GM20431 (cell line): ENCODE measurements at regions not wholly inside any gene's neighbourhood (a gene's known extent, or its start where the extent isn't known, plus 50 kb on each side); places are given as distances from the start of the nearest gene placed in this dataset.
"Not testable (repeated sequence)": the region's sequence is repeated elsewhere in the genome, so short reads cannot be mapped to it uniquely, and the experiment has no call there.

Experiments
- in situ Hi-C: fragments of 300-500 bp; cut with MseI, MboI; formaldehyde crosslinking; loops from one replicate; pipeline ENCODE4 v1.15.0; 2020; ENCODE audit warnings: low sequenced_read_pairs; ENCODE audit not compliant: unreplicated experiment

GRCh38 chr7:13024121-13024674, 336.8 kb downstream of the ARL4A start:
- in situ Hi-C loops: no loop called here

DNA sequence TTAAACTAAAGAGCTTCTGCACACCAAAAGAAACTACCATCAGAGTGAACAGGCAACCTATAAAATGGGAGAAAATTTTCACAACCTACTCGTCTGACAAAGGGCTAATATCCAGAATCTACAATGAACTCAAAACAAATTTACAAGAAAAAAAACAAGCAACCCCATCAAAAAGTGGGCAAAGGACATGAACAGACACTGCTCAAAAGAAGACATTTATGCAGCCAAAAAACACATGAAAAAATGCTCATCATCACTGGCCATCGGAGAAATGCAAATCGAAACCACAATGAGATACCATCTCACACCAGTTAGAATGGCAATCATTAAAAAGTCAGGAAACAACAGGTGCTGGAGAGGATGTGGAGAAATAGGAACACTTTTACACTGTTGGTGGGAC, 337.6 kb downstream of the ARL4A start:
- in situ Hi-C loops: not testable (repeated sequence)

DNA sequence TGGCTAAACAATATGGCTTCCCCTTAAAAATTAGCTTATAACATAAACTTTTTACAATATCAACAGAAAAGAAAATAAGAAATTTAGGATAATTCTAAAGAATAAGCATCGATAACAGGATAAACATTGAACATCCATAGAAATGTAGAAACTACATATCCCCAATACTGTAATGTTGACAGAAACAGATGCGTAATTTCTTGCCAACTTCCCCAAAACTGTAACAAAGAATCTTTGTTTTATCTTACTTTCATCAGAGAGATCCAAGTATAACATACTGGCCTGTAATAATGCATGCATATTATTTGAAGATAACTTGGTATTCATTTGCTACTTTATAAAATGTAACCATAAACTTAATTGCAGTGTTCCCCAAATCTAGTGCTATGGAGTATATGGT, 339.9 kb downstream of the ARL4A start:
- in situ Hi-C loops: no loop called here

GRCh38 chr7:13028036-13028824, 340.8 kb downstream of the ARL4A start:
- in situ Hi-C loops: no loop called here

DNA sequence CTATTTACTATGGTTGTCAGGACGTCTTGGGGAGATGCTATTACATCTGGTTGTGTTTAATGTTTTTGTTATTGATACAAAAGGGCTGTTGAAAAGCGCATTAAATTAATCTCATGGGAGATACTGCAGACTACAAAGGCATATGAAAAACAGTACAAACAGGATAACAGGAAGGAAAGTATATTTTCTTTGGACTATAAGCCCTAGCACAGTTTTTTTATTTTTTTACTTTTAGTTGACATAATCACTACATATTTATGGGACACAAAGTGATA, 341.3 kb downstream of the ARL4A start:
- in situ Hi-C loops: no loop called here

DNA sequence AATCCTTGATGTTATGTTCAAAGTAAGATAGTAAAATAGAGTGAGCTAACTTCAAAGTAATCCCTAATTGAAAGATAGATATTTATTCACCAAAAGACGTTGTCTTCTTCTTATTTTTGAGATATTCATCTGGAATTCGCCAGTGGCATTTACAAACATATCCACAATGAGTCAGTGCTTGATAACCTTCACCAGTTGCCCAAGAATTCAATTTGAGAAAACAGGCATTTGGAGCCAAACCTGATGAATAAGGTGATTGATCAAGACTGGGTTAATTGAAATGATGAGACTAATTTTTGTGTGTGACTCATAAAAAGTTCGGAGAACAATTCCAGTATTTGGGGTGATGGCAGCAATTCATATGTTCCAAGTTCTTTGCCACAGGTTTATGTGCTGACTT, 344.0 kb downstream of the ARL4A start:
- in situ Hi-C loops: no loop called here

DNA sequence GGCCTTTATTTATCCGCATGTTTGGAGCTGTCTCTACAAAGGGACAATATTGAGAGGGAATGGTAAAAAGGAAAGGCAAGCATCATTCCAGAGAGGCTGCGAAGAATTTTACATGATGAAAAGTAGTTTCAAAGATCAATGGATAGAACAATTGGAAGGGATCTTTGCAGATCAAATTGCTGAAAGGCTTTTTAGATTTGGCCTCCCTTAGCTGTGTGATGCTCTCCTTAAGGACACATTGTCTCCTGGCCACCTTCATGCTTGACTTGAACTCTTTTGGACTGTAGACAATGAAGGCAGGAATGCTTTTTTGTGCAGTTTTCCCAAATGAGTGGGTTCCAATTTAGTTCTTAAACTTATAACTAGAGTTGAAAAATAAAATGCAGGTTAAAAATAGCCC, 344.7 kb downstream of the ARL4A start:
- in situ Hi-C loops: no loop called here

GRCh38 chr7:13032576-13032975, 345.1 kb downstream of the ARL4A start:
- in situ Hi-C loops: no loop called here

- in situ Hi-C loops: no loop called here
Observed at GRCh38 chr7:13034693-13035092, 347.3 kb downstream of the ARL4A start.

DNA sequence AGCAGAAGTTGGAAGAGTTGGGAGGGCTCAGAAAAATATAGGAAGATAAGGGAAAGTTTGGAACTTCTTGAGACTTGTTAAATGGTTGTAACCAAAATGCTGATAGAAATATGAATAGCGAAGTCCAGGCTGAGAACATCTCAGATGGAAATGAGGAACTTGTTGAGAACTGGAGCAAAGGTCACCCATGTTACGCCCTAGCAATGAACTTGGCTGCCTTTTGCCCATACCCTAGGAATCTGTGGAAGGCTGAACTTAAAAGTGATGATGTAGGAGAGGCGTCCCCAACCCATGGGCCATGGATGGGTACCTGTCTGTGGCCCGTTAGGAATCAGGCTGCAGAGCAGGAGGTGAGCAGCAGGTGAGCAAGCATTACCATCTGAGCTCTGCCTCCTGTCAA, 347.8 kb downstream of the ARL4A start:
- in situ Hi-C loops: no loop called here

- in situ Hi-C loops: no loop called here
Observed at GRCh38 chr7:13036256-13036780, 348.9 kb downstream of the ARL4A start.

DNA sequence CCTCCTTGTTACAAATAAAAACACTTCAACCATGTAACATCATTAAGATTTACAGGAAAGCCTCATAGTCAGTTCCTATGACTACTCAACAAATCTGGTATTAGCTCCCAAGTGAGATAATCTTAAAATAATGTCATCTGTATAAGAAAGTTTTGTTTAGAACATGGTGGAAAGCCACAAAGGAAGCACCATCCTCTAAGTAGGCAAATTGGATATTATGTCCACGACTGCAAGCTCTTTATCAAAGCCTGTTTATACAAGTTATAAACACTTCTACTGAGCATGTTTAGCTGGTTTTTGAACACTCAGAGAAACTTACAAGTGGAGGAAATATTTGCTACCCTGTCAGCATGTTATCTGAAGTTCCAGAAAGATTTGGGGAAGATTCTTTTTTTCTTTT, 349.8 kb downstream of the ARL4A start:
- in situ Hi-C loops: no loop called here

- in situ Hi-C loops: no loop called here
Observed at GRCh38 chr7:13041368-13041988, 354.0 kb downstream of the ARL4A start.

- in situ Hi-C loops: no loop called here
Observed at GRCh38 chr7:13042605-13043236, 355.3 kb downstream of the ARL4A start.

DNA sequence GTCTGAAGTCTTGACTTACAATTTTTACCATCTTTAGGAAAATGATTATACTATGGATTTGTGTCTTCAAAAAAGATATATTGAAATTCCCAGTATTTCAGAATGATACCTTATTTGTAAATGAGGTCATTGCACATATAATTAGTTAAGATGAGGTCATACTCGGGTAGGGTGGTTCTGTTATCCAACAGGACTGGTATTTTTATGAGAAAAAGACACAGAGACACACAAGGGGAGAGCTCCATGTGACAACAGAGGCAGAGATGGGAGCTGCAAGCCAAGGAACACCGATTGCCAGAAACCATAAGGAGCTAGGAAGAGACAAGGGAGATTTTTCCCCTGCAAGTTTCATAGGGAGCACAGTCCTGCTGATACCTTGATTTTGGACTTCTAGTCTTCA, 356.9 kb downstream of the ARL4A start:
- in situ Hi-C loops: no loop called here

GRCh38 chr7:13047061-13047460, 359.6 kb downstream of the ARL4A start:
- in situ Hi-C loops: no loop called here

- in situ Hi-C loops: no loop called here
Observed at GRCh38 chr7:13049946-13050345, 362.5 kb downstream of the ARL4A start.

GRCh38 chr7:13050703-13051102, 363.3 kb downstream of the ARL4A start:
- in situ Hi-C loops: no loop called here

GRCh38 chr7:13055732-13056368, 368.4 kb downstream of the ARL4A start:
- in situ Hi-C loops: no loop called here

- in situ Hi-C loops: no loop called here
Observed at GRCh38 chr7:13057462-13058200, 370.2 kb downstream of the ARL4A start.
